A172 (cell line): ENCODE measurements at regions not wholly inside any gene's neighbourhood (a gene's known extent, or its start where the extent isn't known, plus 50 kb on each side); places are given as distances from the start of the nearest gene placed in this dataset.

Source experiments
- DNase-seq: peaks from one replicate; pipeline ENCODE4 v3.0.0-alpha.2; 2015; ENCODE audit warnings: low spot score

GRCh38 chr1:72649991-72650390 lies 367.7 kb upstream of the NEGR1 start:
- DNase-seq = no peak

GRCh38 chr1:72649211-72649888 lies 367.0 kb upstream of the NEGR1 start:
- DNase-seq = no peak

GRCh38 chr1:72648465-72648864 lies 366.1 kb upstream of the NEGR1 start:
- no peak for DNase-seq

GRCh38 chr1:72643142-72643541 lies 360.8 kb upstream of the NEGR1 start:
- DNase-seq = no peak

DNA sequence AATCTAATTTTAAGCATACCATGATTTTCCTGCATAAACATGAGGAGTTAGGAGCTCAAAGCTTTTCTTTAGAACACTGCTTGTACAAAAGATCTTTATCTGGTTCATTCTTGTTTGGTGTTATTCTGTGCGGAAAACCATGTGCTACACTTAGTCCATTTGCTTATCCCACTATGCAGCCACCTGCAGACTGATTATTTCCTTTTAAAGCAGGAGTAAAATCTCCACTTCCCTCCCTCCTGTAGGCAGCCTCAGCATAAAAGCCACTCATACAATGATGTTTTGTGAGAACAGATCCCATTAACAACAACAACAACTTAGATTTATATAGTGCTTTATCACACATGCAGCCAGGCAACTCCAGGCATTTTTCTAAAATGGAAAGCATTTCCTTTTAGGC lies 355.3 kb upstream of the NEGR1 start:
- no peak for DNase-seq

DNA sequence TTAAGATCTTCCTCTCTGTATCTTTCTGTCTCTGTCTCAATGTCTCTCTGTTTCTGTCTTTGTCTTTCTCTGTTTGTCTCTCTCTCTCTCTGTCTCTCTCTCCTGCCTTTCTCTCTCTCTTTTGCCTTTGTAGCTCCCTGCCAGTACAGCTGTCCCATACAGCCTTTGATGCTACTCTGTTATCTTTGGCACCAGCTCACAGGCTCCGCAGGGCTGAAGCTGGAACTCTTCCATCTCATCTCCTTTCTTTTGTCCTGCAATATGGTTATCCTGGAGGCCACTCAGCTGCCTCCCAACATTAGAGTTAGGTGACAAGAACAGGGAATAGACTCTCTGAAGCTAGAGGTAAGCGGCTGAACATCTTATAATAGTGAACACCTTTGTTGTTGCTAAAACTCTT lies 354.3 kb upstream of the NEGR1 start:
- no peak for DNase-seq

DNA sequence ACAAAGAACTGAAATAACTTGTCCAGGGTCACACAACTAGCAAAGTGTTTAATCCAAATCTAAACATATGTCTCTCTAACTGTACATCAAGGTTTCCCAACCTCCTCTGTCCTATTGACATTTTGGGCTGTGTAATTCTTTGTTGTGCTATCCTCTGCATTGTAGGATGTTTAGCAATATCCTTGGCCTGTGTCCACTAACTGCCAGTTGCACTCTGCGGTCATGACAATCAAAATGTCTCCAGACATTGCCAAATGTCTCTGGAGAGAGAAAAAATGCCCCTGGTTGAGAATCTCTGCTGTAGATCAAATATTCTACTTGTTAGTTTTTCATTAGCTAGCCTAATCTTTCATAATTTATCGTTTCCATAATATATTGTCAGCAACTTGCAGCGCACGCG lies 353.4 kb upstream of the NEGR1 start:
- DNase-seq = no peak

GRCh38 chr1:72634946-72635345 lies 352.6 kb upstream of the NEGR1 start:
- no peak for DNase-seq

GRCh38 chr1:72631449-72631848 lies 349.1 kb upstream of the NEGR1 start:
- no peak for DNase-seq

GRCh38 chr1:72623299-72623708 lies 341.0 kb upstream of the NEGR1 start:
- DNase-seq = peak; percentile 14

DNA sequence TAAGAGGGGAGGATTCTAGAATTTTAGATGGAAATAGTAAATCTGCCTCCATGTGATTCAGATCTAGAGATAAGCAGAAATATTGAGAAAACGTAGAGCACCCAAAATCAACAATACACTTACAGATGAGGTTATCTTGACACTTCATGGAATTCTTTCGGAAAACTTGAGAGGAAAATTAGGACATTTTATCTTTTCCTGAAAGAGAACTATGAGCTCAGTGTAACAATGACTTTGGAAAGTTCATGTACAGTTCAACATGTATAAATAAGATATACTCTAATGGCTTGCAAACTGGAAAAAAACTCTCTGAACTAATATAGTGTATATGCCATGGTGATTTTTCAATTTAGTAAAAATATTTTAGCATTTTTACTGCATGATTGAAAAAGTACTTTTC lies 338.1 kb upstream of the NEGR1 start:
- DNase-seq = no peak

- DNase-seq = no peak
These were observed 324.0 kb upstream of the NEGR1 start for GRCh38 chr1:72606216-72606810.

GRCh38 chr1:72601035-72601674 lies 318.8 kb upstream of the NEGR1 start:
- no peak for DNase-seq

DNA sequence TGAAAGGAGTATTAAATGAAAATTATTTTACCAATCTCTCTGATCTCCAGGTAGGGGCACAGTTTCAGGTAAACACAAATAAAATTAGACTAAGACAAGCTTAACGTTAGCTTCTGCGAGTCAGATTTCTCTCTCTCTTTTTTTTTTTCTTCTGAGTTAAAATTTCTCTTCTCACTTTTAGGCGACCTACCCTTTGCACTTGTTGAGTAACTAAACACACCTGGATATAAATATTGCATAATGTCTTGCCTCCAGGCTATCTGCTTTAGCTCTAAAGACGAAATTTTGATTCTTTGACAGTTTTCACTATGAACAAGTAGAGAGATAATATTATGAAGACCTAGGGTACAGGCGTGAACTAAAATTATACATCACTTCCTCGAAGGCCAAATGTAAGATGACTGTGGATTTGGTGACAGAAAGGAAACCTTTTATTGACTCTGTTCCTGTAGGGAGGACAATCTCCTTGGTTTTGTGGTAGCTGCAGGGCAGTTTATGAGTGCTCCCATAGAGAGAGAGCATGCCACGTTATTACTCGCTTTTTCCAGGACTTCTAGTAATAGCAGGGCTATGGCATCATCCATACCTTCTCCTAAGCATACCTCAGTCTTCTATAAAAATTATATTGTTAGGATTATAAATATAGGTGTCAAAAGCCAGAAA lies 303.8 kb upstream of the NEGR1 start:
- DNase-seq = no peak

DNA sequence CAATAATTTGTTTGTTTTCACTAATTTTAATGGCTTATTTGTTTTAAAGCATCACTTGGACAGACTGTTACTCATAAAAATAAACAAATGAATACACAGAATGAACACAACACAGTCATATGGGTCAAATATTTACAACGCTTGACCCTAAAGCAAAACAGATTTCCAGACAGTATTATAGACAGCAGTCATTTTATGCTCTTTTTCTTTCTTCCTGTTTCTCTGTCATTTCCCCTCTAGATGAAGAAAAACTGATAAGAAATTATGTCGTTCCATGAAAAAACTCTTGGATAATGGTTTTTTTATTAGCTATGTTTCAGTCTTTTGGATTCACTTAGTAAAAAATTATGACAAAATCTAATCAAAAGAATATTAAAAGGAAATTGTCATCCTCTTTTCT lies 297.3 kb upstream of the NEGR1 start:
- DNase-seq = no peak

- DNase-seq = no peak
These were observed 288.5 kb upstream of the NEGR1 start for GRCh38 chr1:72570815-72571214.

- no peak for DNase-seq
These were observed 285.8 kb upstream of the NEGR1 start for GRCh38 chr1:72568113-72568512.

DNA sequence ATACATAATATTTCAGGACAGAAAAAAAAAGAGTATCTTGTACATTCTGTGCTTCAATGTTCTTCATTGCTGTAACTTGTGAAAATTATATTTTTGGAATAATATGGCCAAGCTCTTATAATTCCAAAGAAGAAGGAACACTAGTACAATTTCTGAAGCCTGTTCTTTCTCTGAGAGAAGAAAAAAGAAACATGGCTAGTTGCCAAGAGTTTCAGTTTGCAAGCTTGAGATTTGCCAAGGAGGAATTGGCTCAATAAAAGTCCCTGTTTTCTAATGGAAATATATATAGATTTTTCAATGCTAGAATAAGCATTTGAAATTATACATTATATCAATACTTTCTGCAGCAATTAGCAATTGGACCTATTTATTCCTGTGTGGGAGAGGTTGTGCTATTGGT lies 285.2 kb upstream of the NEGR1 start:
- DNase-seq = no peak

DNA sequence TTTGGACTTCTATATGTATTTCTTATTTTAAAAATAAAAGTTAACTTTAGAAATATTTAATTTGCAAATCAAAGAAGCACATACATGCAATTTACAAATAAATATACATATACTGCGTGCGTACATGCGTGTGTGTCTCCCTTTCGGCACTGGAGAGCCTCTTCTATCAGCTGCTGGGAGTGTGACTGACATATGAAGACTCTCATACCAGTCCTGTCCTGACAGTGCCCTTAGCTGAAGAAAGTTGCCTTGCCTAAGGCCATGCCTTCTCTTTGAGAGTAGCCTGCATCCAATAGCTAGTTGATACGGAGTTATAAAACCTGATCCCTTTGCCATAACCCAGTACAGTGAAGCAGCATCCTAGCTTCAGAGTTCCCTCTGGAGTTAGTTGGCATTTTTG lies 282.4 kb upstream of the NEGR1 start:
- DNase-seq = no peak

DNA sequence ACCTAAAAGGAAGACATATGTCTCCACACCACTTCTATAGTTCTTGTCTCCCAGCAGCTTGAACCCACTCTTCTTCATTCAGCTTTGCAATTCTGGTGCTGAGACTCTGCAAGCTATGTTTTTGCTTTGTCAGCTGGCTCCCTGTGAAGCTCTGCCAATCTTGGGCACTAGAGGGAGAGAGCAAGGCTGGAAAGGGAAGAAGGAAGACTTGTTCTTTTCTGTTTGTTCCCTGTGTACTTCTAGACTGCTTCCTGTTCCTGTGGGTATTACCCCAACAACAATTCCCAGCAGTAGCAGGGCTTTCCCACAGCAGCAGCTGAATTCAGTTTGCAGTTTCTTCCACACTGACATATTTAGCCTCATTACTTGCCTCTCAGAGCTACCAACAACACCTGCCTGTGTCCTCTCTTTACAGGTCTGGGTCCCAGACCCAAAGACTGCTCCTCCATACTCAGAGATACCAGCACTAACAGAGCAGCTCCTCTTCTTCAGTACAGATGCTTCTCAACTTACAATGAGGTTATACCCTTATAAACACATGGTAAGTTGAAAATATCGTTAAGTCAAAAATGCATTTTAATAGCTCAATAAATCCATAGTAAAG lies 275.2 kb upstream of the NEGR1 start:
- DNase-seq = peak; percentile 2

DNA sequence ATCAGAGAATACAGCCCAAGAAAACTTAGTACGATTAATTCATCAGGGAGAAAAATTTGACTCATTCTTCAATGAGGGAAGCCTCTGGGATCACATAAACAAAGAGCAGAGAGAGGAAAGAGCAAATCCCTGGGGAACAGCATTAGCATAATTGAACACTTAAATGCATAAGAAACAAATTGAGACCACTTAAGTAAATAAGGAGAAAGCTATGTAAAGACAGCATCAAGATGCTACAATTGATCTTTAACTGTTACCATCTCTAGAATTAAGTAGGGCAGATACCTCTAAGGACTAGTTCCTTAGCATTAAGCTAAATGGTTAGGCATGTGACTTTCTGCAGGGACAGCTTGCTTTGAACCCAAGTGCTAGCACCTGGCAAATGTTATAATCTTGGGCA lies 265.1 kb upstream of the NEGR1 start:
- DNase-seq = no peak

DNA sequence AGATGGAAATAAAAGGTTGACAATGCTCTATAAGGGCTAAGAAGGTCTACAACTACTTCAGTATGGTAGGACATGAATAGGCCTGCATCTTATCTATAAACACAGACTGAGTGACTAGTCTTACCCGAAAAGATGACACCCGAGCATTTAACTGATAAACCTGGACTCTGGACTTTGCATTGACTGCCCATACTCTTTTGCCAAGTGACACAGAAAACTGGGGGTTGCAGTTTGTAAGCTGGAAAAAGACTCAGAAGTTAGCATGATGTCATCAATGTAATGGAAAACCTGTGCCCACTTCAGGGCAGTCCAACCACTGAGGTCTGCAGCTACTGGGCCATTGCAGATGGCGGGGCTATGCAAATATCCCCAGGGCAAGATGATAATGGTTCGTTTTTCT lies 258.3 kb upstream of the NEGR1 start:
- DNase-seq = no peak

DNA sequence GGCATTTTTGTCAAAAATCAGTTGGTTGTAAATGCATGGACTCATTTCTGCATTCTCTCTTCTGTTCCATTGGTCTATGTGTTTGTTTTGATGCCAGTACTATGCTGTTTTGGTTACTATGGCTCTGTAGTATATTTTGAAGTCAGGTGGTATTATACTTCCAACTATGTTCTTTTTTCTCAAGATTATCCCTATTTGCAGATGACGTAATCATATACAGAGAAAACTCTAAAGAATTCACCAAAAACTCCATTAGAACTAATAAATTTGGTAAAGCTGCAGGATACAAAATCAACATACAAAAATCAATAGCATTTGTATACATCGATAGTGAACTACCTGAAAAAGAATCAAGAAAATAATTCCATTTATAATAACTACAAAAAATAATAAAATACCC lies 253.1 kb upstream of the NEGR1 start:
- no peak for DNase-seq
